GM23338 (cell line): ENCODE measurements at regions not wholly inside any gene's neighbourhood (a gene's known extent, or its start where the extent isn't known, plus 50 kb on each side); places are given as distances from the start of the nearest gene placed in this dataset.
A peak's percentile ranks its signal among the peaks of the same experiment; 100 is the strongest.

Source experiments
- ATAC-seq: fragments of 200-7000 bp; cut with Tn5 transposase; 3 replicates; pipeline ENCODE4 v1.9.1; 2020
- DNase-seq: peaks from one replicate; pipeline ENCODE4 v3.0.0-alpha.2; 2015; ENCODE audit warnings: low spot score
- H2AFZ ChIP-seq: fragments of 200-600 bp; sonication (generic); 2 replicates; pipeline ENCODE4 v1.8.0; 2016; ENCODE audit warnings: antibody characterized with exemption, mild to moderate bottlenecking, moderate library complexity
- H3F3A ChIP-seq: fragments of 200-600 bp; sonication (generic); replicated peaks from 2 replicates; pipeline ENCODE4 v1.8.0; 2017; ENCODE audit warnings: antibody characterized with exemption, mixed run types, low read depth
- H3K27ac ChIP-seq: fragments of 200-600 bp; sonication (generic); 2 replicates; pipeline ENCODE4 v1.6.1; 2016; ENCODE audit warnings: low read depth
- H3K27me3 ChIP-seq: fragments of 200-600 bp; sonication (generic); 2 replicates; pipeline ENCODE4 v1.8.0; 2016; ENCODE audit warnings: mild to moderate bottlenecking, mixed run types, moderate library complexity; ENCODE audit not compliant: insufficient read depth
- H3K36me3 ChIP-seq: fragments of 200-600 bp; sonication (generic); 2 replicates; pipeline ENCODE4 v1.8.0; 2016; ENCODE audit warnings: mild to moderate bottlenecking; ENCODE audit not compliant: insufficient read depth
- H3K4me1 ChIP-seq: fragments of 200-600 bp; sonication (generic); 2 replicates; pipeline ENCODE4 v1.8.0; 2016; ENCODE audit warnings: mild to moderate bottlenecking, moderate library complexity; ENCODE audit not compliant: insufficient read depth
- H3K4me2 ChIP-seq: fragments of 200-600 bp; sonication (generic); 2 replicates; pipeline ENCODE4 v1.7.1; 2017; ENCODE audit warnings: mixed run types
- H3K4me3 ChIP-seq: fragments of 200-600 bp; sonication (generic); 2 replicates; pipeline ENCODE4 v1.6.1; 2016; ENCODE audit warnings: mixed run types
- H3K79me2 ChIP-seq: fragments of 200-600 bp; sonication (generic); replicated peaks from 2 replicates; pipeline ENCODE4 v1.8.0; 2017; ENCODE audit warnings: mild to moderate bottlenecking; ENCODE audit not compliant: insufficient read depth
- H3K9me2 ChIP-seq: fragments of 200-600 bp; sonication (generic); 2 replicates; pipeline ENCODE4 v1.8.0; 2017; ENCODE audit not compliant: insufficient read depth
- H4K20me1 ChIP-seq: fragments of 200-600 bp; sonication (generic); replicated peaks from 2 replicates; pipeline ENCODE4 v1.8.0; 2017; ENCODE audit warnings: mild to moderate bottlenecking; ENCODE audit not compliant: insufficient read depth
- H3K27ac Mint-ChIP-seq: 2 replicates; pipeline ENCODE4 v1.8.0; 2020; ENCODE audit warnings: inconsistent platforms, mild to moderate bottlenecking, moderate library complexity, mixed read lengths
- H3K27me3 Mint-ChIP-seq: 3 replicates; pipeline ENCODE4 v1.8.0; 2022; ENCODE audit warnings: low read depth, mild to moderate bottlenecking, moderate library complexity, mixed read lengths, inconsistent platforms; ENCODE audit not compliant: insufficient read depth, poor library complexity
- H3K36me3 Mint-ChIP-seq: 3 replicates; pipeline ENCODE4 v1.8.0; 2021; ENCODE audit warnings: low read depth, mild to moderate bottlenecking, inconsistent platforms, moderate library complexity, mixed read lengths
- H3K4me1 Mint-ChIP-seq: 3 replicates; pipeline ENCODE4 v1.8.0; 2020; ENCODE audit warnings: mild to moderate bottlenecking, inconsistent platforms, mixed read lengths
- H3K4me3 Mint-ChIP-seq: 3 replicates; pipeline ENCODE4 v1.8.0; 2021; ENCODE audit warnings: moderate library complexity, mild to moderate bottlenecking, inconsistent platforms, mixed read lengths
- H3K9me3 Mint-ChIP-seq: 3 replicates; pipeline ENCODE4 v1.8.0; 2020; ENCODE audit warnings: moderate library complexity, mild to moderate bottlenecking, inconsistent platforms, mixed read lengths
- CREB1 ChIP-seq: fragments of 250-450 bp; sonication (Bioruptor Pico); IDR thresholded peaks from 2 replicates; pipeline ENCODE4 v1.5.0; 2020; ENCODE audit warnings: low read depth, mild to moderate bottlenecking, moderate library complexity
- CTCF ChIP-seq, 2 experiments: fragments of 200-600 bp in 1 of 2; sonication (generic) in 1 of 2; conservative IDR thresholded peaks; 2 replicates each; pipeline versions ENCODE4 v1.5.1 to v1.6.1; 2016 to 2017; ENCODE audit warnings: antibody characterized with exemption in 2 of 2, low read depth in 2 of 2, mild to moderate bottlenecking in 2 of 2, moderate library complexity in 1 of 2
- ETS1 ChIP-seq: IDR thresholded peaks from 2 replicates; pipeline ENCODE4 v1.6.1; 2016; ENCODE audit warnings: antibody characterized with exemption
- EZH2 ChIP-seq: fragments of 200-600 bp; sonication (generic); IDR thresholded peaks from one replicate; pipeline ENCODE4 v1.8.0; 2017; ENCODE audit warnings: antibody characterized with exemption, mild to moderate bottlenecking, low read depth; ENCODE audit not compliant: unreplicated experiment
- EZH2phosphoT487 ChIP-seq: fragments of 200-600 bp; sonication (generic); IDR thresholded peaks from one replicate; pipeline ENCODE4 v1.8.1; 2018; ENCODE audit warnings: antibody characterized with exemption; ENCODE audit not compliant: unreplicated experiment
- JUNB ChIP-seq: IDR thresholded peaks from one replicate; pipeline ENCODE4 v1.6.1; 2016; ENCODE audit warnings: antibody characterized with exemption; ENCODE audit not compliant: unreplicated experiment
- NANOG ChIP-seq: IDR thresholded peaks from 2 replicates; pipeline ENCODE4 v1.6.1; 2016; ENCODE audit warnings: antibody characterized with exemption, borderline replicate concordance
- POLR2AphosphoS5 ChIP-seq: IDR thresholded peaks from 2 replicates; pipeline ENCODE4 v1.6.1; 2016; ENCODE audit warnings: antibody characterized with exemption, low read depth
- REST ChIP-seq: IDR thresholded peaks from one replicate; pipeline ENCODE4 v1.6.1; 2018; ENCODE audit warnings: antibody characterized with exemption; ENCODE audit not compliant: unreplicated experiment
- STAT1 ChIP-seq: IDR thresholded peaks from one replicate; pipeline ENCODE4 v1.6.1; 2016; ENCODE audit warnings: antibody characterized with exemption; ENCODE audit not compliant: unreplicated experiment
- ZNF114 ChIP-seq: fragments of 250-450 bp; sonication (Bioruptor Pico); IDR thresholded peaks from 2 replicates; pipeline ENCODE4 v1.5.0; 2020; ENCODE audit warnings: mild to moderate bottlenecking, moderate library complexity
- ZNF331 ChIP-seq: fragments of 250-450 bp; sonication (Bioruptor Pico); IDR thresholded peaks from 2 replicates; pipeline ENCODE4 v1.5.0; 2020; ENCODE audit warnings: low read depth, mild to moderate bottlenecking, moderate library complexity

GRCh38 chr2:198630384-198630783 is 826.0 kb downstream of the PLCL1 start:
- ATAC-seq = no peak
- Histone ChIP-seq H4K20me1 (no peaks in the 10 kb centered on the region), H3K36me3 (no peaks in the 10 kb centered on the region), H2AFZ (no peak overlapping the region), H3K79me2 (no peaks in the 10 kb centered on the region), H3K4me3 (no peak overlapping the region), H3K4me2 (no peak overlapping the region), H3F3A (no peaks in the 10 kb centered on the region), H3K4me1 (no peaks in the 10 kb centered on the region), H3K9me2 (no peaks in the 10 kb centered on the region), H3K27me3 (no peaks in the 10 kb centered on the region), H3K27ac (no peak overlapping the region)
- Mint-ChIP-seq H3K36me3 (no peaks in the 10 kb centered on the region), H3K4me1 (no peaks in the 10 kb centered on the region), H3K27ac (no peak overlapping the region), H3K27me3 (no peaks in the 10 kb centered on the region), H3K9me3 (no peaks in the 10 kb centered on the region), H3K4me3 (no peak overlapping the region)
- no peak for TF ChIP-seq REST
- TF ChIP-seq STAT1 = no peak
- TF ChIP-seq ETS1 = no peak
- no peak for TF ChIP-seq NANOG
- no peak for DNase-seq

- Mint-ChIP-seq H3K9me3 (no peaks in the 10 kb centered on the region), H3K4me3 (no peak overlapping the region), H3K4me1 (no peaks in the 10 kb centered on the region), H3K36me3 (no peaks in the 10 kb centered on the region), H3K27me3 (no peaks in the 10 kb centered on the region), H3K27ac (no peak overlapping the region)
- H3K27me3 ChIP-seq = no peaks in the 10 kb centered on the region
- no peak overlapping the region for H3K4me3 ChIP-seq
- ATAC-seq (no peak), DNase-seq (no peak)
- H3K36me3 ChIP-seq = no peaks in the 10 kb centered on the region
- no peaks in the 10 kb centered on the region for H3F3A ChIP-seq
- no peaks in the 10 kb centered on the region for H3K9me2 ChIP-seq
- H3K4me2 ChIP-seq = no peak overlapping the region
- H3K4me1 ChIP-seq = no peaks in the 10 kb centered on the region
- H4K20me1 ChIP-seq = no peaks in the 10 kb centered on the region
- no peaks in the 10 kb centered on the region for H3K79me2 ChIP-seq
- H3K27ac ChIP-seq = no peak overlapping the region
- H2AFZ ChIP-seq = peak overlapping the region; percentile 58; the same call in 1 of the 2 replicates
- no peak for TF ChIP-seq ZNF114 (CRISPR knock-in tag)
- TF ChIP-seq ETS1 = no peak
- no peak for TF ChIP-seq STAT1
- TF ChIP-seq CREB1 (CRISPR knock-in tag) = no peak
- no peak for TF ChIP-seq ZNF331 (CRISPR knock-in tag)
- no peak for TF ChIP-seq EZH2phosphoT487
- no peak for TF ChIP-seq POLR2AphosphoS5
- TF ChIP-seq CTCF (conservative IDR thresholded peaks at IDR 0.05; ENCODE audit: low read depth in 2 of 2) = no peak
- no peak for TF ChIP-seq EZH2
- no peak for TF ChIP-seq REST
- TF ChIP-seq JUNB = no peak
Observed at GRCh38 chr2:198628596-198628995, 824.2 kb downstream of the PLCL1 start.
